GM21423 (cell line): ENCODE measurements at regions not wholly inside any gene's neighbourhood (a gene's known extent, or its start where the extent isn't known, plus 50 kb on each side); places are given as distances from the start of the nearest gene placed in this dataset.
A peak's percentile ranks its signal among the peaks of the same experiment; 100 is the strongest.
"Not testable (repeated sequence)": the region's sequence is repeated elsewhere in the genome, so short reads cannot be mapped to it uniquely, and the experiment has no call there.

Source experiments
- ATAC-seq: cut with Tn5 transposase; IDR thresholded peaks from one replicate; pipeline ENCODE4 v1.9.1; 2021; ENCODE audit warnings: mild to moderate bottlenecking, moderate library complexity; ENCODE audit not compliant: unreplicated experiment

DNA sequence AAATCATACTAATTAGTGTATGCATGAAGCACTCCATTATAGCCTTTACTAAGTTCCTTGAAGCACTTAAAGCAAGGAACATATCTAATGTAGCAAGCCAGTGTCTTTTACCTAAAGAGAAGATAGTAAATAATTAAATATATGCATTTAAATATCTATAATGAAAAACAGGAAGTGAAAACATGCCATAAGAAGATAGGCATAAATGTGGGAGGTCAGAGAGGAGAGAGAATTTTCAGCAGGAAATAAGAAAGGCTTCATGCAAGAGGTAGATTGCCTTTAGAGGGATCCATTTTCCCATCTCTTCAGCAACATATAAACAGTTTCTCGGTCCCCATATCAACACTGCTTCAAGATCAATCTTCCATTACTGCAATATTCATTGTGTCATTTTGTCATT is 599.8 kb downstream of the FRK start:
- ATAC-seq = no peak

DNA sequence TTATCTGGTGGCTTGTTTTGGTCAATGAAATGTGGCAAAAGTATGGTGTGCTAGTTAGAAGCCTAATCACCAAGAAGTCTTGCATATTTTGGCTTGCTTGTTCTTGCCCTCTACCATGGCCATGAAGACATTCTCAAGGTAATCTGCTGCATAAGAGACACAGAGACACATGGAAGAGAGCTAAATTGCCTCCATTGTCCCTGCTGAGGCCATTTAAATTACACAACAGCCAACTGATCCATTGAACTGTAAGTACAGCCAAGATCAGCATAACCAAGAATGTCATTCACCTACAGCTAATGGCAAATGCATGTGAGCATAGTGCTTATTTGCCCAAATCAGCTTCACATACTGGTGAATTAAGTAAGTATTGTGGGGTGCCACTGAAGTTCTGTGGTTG is 603.8 kb downstream of the FRK start:
- ATAC-seq = no peak

DNA sequence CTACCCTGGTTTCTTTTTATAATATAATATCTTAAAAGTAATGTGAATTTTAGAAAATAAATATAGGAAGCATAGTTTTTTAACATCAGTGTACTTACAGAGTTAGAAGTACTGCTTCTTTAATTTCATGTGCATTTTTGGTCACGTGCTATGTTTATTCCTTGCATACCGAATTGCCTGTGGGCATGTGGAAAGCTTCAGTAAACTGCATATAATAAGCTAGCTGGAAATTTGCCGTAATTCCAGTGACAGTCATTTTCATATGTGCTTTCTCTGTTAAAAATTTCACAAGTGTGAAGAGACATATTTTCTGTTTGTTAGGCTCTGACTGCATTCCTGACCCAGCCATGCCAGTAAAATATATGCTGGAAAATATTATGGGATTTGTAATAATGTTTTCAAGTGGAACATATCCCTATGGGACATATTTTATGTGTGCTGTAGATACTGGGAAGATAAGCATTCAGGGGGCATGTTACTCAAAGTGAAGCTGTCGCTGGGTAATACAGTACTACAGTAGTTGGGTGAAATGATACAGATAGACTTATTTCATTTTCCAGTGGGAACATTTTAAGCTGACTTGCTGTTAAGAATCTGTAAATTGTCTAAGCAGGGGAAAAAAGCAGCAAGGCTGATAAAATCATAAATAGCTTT is 616.7 kb downstream of the FRK start:
- ATAC-seq = no peak

DNA sequence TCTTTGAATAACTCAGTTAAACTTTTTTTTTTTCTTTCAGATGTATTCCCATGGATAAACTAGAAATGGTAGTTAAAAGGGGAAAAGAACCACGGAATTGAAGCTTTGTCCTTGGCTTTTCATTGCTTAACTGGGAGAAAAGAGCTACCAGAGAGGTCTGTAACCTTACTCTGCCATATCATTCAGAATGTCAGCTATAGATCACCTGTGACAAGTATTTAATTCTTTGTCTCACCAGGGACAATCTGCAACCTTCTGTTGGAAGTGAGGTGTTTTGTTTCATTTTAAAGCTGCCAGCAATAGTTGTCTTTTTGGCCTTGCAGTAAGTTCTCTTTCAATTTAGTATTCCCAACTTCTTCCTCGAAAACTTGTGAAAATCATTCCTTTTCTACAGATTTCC is 618.4 kb downstream of the FRK start:
- ATAC-seq = no peak

DNA sequence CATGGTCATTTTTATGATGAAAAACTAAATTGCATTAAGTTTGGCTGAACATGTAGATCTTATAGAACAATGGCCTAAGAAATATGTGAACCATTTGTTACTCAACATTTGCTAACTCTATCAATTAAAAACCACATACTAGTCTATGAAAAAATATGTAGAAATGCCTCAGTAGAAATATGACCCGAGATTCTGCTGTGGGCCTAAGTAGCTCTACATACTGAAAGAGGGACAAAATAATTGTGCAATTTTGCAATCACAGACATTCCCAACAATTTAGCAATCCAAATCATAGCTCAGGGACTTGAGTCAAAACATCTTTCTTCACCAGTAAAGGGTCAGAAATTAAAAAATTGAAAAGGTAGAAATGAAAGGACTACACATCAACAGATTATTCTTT is 619.0 kb downstream of the FRK start:
- ATAC-seq = no peak

DNA sequence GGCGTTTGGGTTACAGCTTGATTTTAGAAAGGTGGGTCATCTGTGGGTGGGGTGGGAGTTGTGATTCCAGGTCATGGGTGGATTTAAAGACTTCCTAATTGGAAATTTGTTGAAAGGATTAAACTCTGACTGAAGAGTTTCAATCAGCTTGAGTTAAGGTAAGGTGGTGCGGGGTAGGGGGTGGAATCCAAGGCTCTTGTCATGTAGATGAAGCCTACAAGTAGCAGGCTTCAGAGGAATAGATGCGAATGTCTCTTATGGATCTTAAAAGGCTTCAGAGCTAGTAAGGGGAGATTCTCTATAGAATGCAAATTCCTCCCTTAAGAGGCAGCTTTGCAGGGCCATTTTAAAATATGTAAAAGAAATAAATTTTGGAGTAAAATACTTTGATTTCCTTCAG is 645.3 kb downstream of the FRK start:
- no peak for ATAC-seq

DNA sequence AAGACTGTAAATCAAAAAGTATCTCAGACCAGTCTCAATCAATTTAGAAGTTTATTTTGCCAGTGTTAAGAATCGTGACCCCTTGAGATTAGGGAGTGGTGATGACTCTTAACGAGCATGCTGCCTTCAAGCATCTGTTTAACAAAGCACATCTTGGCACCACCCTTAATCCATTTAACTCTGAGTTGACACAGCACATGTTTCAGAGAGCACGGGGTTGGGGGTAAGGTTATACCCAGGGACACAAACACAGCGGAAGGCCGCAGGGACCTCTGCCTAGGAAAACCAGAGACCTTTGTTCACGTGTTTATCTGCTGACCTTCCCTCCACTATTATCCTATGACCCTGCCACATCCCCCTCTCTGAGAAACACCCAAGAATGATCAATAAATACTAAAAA is 645.8 kb downstream of the FRK start:
- ATAC-seq = not testable (repeated sequence)

DNA sequence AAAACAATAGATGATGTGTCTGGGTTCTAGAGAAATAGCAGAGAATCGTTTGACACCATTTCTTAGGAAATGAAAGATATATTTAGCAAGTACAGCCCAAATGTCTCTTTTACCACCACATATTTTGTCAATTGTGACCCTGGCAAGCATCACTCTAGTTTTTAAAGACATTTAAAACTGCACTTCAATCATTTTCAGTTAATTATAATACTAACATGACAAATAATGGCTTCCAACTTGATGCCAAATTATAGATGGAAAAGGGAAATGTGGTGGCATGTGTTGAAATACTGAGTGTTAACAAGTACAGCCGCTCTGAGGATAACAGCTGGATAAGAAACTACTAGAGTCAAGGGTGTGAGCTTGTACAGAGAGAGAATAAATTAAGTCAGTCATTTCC is 648.9 kb downstream of the FRK start:
- no peak for ATAC-seq

DNA sequence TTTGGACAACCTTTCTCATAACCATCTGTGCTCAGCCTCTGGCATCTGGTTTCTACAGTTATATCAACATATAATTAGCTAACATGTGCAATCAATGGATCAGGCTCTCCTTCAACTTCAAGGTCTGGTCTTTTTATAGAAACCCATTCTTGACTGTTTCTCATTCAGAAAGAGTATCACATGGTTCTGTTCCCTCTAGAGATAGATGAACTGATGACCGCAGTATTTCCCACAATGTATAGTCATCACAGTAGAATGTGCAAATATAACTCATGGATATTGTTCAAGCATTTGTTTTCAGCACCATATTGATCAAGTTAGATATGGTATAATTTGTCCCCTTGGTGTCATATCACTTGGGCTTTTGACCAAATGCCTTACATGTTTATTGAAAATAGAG is 656.2 kb downstream of the FRK start:
- ATAC-seq = no peak

DNA sequence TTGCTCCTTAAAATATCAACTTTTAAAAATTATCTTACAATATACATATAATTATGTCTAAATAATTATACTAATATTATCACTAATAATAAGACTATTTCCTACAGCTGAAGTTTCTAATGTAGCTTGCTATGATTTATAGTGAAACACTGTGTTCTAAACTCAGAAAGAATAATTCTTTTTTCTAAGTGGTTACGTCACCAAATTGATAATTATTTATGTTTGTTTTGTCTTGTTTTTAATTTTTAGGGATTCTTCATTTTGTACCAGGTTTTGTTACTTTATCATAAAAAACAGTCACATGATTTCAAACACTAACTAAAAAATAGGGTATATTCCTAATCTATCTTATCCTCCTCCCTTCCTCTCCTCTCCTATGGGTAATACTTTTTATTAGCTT is 662.1 kb downstream of the FRK start:
- no peak for ATAC-seq

DNA sequence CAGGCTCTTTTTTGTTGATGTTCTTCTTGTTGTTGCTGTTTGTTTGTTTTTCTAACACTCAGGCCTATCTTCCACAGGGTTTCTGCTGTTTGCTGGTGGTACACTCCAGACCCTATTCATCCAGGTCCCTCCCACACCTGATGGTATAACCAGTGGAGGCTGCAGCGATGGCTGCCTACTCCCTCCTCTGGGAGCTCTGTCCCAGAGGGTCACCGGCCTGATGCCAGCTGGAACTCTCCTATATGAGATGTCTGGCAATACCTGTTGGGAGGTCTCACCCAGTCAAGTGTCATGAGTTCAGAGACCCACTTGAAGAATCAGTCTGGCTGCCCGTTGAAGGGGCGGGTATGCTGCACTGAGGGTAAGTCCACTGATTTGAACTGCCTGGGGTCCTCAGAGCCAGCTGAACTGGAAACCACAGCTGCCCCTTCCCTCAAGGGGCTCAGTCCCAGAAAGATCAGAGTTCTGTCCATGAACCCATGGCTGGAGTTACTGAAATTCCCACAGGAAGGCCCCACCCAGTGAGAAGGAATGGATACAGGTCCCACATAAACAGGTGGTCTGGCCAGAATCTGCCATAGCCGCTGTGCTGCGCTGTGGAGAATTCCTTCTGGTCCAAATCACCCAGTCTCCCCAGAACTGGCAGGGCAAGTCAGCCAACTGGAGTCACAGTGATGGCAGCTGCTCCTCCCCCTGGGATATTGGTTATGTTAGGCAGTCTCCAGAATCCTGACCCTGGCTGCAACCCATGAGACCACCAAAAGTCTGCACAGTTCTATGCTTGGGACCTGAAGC is 664.4 kb downstream of the FRK start:
- ATAC-seq = no peak

DNA sequence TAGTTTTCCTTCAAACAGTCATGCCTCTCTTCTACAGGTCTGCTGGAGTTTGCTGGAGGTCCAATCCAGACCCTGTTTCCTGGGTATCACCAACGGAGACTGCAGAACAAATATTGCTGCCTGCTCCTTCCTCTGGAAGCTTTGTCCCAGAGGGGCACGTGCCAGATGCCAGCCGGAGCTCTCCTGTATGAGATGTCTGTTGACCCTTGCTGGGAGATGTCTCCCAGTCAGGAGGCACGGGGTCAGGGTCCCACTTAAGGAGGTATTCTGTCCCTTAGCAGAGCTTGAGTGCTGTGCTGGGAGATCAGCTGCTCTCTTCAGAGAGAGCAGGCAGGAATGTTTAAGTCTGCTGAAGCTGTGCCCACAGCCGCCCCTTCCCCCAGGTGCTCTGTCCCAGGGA is 666.9 kb downstream of the FRK start:
- ATAC-seq = no peak

DNA sequence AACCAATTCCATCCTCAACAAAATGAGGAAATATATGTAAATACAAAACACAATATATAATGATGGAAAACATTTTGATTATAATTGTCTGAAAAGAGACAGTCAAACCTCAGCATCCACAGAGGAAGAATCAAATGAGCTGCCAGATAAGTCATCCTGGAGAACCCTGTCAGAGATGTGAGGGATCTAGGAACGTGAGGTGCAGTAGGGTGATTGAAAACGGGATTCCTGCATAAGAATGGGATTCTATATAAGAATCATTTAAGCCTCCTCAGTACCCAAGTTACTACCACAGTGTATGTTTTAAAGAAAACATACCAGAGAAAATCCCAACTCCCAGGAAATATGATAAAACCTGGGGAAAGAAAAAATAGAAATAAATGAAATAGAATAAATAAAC is 690.5 kb downstream of the FRK start:
- ATAC-seq = no peak

DNA sequence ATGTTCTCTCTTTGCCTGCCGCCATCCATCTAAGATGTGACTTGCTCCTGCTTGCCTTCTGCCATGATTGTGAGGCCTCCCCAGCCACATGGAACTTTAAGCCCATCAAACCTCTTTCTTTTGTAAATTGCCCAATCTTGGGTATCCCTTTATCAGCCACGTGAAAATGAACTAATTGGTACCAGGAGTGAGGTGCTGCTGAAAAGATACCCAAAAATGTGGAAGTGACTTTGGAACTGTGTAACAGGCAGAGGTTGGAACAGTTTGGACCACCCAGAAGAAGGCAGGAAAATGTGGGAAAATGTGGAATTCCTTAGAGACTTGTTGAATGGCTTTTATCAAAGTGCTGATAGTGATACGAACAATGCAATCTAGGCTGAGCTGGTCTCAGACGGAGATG is 694.9 kb downstream of the FRK start:
- ATAC-seq = no peak

DNA sequence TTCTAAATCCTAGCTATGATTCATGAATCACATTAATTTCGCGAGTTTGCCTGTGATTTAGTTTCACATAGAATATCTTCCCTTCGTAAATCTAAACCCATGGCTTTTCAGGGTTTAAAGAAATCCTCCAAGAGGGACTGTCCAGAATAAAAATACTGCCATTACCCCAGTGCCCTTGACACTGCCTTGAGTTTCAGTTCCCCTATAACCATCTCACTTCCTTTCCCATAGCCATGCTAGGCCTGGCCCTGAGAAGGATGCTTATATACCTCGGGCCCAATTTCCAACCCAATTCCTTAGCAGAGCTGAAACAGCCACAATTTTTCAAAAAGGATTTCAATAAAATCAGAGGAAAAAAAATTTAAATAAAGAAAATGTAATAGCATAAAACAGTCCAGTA is 697.3 kb downstream of the FRK start:
- peak; percentile 71 for ATAC-seq

DNA sequence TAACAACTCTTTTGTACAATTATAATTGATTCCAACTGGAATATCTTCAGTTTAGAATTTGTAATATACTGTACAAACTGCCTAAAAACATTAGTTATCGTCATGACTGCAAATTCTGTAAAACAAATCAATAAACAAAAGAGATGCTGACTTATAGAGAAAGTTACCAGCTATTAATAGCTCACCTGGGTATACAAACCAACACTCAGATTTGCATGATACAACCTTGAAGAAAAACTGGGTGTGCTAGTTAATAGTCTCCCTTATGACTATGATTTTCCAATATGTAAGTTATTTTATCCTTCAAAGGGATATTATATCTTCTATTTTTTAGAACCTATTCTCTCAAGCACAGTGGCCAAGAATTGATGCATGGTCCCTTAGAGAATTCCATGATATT is 698.5 kb downstream of the FRK start:
- no peak for ATAC-seq

DNA sequence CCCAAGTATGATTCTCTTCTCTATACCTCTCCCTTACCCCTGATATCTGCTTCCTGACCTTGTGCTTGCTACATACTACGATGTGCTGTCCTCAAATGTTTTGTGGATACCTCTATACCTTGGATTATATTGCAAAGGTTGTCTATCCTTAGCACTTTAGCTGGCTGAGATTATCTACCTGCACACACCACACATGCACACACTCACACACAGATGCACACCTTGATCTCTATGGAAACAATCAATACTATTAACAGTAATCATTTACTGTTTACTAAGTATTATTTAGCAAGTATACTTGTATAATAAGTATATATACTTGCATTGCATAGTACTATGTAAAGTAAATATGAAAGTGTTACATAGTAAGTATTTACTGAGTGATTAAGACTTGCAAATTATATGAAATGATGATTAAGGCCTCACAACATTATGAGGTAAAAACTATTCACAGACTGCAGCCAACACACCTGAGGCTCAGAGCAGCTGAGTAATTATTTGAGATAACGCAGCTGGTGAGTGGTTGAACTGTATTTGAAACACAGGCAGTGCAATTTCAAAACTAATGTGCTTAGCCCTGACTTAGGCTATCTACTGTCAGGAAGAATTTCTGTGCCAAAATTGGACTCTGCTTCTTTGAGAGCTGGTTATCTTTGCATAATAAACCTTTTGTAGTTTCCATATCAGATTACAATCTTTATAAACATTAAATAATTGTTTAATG is 699.9 kb downstream of the FRK start:
- ATAC-seq = no peak

DNA sequence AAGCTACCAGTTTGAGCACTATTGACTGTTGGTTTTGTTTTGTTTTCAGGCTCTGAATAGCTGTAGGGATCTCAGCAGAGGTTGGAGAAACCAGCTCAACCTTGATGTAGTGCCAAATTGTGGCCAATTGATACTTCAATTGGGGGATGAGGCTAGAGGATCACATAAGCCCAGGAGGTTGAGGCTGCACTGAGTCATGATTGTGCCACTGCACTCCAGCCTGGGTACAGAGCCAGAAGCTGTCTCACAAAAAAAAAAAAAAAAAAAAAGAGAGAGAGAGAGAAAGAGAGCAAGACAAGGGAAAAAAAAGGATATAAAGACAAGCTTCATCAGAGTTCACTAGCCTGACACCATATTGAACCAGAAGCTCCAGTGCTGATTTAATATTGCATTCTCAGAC is 702.1 kb downstream of the FRK start:
- no peak for ATAC-seq

DNA sequence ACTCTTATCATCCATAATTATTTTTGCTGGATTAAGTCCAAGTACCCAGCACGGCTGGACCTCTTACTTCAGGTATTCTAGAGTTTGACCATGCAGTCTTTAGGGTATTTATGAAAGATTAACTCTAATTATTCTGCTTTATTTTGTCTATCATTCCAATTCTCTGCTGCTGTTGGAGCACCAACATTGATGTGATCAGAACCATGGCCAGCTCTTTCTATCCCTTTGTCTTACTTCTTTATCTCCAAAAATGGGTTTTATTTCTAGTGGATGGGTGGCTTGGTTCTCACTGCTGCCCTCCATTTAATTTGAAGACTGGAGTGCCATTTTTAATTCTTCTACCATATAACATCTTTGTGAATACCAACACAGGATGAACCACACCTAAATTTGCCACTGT is 704.3 kb downstream of the FRK start:
- no peak for ATAC-seq

DNA sequence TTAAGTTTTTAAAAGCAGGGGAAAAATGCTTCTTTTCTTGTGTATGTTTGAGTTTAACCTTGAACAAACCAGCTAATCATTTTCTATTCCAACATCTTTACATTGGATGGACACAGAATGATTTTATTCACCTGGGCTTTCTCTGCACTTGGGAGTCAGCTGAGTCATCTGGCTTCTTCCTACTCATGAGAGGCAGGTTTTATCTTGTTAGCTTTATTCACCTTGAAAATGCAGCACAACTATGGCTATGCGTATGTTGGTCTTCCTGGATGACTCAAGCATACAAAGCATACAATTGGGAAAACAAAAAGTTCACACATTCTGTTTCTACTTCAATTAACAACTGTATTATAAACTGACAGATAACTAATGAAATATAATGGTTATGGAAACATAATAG is 737.7 kb downstream of the FRK start:
- no peak for ATAC-seq

DNA sequence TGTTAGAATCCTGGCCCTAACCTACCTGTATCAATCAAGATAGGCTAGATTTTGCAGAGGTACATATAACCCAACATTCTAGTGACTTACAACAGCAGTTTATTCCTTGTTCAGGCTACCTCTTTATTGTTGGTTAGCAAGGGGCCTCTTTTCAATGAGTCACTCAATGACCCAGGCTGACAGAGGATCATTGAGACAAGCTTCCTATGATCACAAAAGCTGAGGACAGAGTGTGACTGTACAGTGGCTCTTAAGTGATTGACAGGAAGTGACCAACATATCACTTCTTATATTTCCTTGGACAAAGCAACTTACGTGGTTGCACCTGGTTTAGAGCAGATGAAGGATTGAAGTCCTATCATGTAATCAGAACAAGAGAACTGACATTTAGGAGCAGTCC is 740.9 kb downstream of the FRK start:
- no peak for ATAC-seq

DNA sequence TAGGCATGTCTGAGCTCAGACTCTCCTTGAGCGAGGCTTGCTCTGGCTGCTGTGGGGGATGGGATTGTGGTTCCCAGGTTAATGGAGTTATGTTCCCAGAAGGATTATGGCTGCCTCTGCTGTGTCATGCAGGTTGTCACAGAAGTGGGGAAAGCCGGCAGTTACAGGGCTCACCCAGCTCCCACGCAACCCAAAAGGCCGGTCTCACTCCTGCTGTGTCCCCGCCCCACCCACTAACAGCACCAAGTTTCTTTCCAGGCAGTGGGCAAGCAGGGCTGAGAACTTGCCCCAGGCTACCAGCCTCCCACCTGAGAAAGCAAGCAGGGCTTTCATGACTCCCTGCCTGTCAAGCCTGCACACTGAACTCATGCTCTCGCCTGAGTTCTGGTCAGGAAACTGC is 750.5 kb downstream of the FRK start:
- ATAC-seq = no peak
